LNCaP clone FGC (cell line): ENCODE measurements at regions not wholly inside any gene's neighbourhood (a gene's known extent, or its start where the extent isn't known, plus 50 kb on each side); places are given as distances from the start of the nearest gene placed in this dataset.

Experiments
- DNase-seq: peaks from one replicate; pipeline ENCODE4 v3.0.0-alpha.2; 2011; ENCODE audit warnings: low read depth
- H3K4me3 ChIP-seq: 2 replicates; pipeline ENCODE4 v1.5.1; 2011; ENCODE audit warnings: mild to moderate bottlenecking, low read depth, low read length, control low read depth
- TF ChIP-seq, protein P1 (sequence below): IDR thresholded peaks from 2 replicates; pipeline ENCODE4 v1.5.1; 2012; ENCODE audit warnings: mild to moderate bottlenecking; ENCODE audit not compliant: control insufficient read depth, insufficient read depth; ENCODE audit errors: extremely low read depth

DNA sequence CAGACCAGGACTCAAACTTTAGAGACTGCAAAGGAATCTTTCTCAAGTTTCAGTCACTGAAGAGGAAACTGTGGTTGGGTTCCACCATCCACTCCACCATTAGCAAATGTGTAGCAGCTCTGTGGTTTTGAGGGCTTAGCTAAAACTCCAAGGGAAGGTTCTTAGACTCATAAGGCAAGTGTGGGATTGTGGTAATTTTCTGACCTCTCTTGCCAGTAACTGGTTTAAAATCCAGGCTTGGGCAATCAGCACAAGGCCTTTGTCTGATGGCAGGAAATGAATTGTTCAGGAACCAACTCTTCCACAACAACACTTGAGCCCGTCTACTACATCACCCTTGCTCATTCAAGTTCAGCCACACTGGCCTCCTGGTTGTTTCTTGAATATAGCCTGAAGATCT lies 68.6 kb upstream of the FBXL4 start:
- no peak overlapping the region for H3K4me3 ChIP-seq
- DNase-seq: no peak
- TF ChIP-seq, protein P1, sequence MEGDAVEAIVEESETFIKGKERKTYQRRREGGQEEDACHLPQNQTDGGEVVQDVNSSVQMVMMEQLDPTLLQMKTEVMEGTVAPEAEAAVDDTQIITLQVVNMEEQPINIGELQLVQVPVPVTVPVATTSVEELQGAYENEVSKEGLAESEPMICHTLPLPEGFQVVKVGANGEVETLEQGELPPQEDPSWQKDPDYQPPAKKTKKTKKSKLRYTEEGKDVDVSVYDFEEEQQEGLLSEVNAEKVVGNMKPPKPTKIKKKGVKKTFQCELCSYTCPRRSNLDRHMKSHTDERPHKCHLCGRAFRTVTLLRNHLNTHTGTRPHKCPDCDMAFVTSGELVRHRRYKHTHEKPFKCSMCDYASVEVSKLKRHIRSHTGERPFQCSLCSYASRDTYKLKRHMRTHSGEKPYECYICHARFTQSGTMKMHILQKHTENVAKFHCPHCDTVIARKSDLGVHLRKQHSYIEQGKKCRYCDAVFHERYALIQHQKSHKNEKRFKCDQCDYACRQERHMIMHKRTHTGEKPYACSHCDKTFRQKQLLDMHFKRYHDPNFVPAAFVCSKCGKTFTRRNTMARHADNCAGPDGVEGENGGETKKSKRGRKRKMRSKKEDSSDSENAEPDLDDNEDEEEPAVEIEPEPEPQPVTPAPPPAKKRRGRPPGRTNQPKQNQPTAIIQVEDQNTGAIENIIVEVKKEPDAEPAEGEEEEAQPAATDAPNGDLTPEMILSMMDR: no peak

DNA sequence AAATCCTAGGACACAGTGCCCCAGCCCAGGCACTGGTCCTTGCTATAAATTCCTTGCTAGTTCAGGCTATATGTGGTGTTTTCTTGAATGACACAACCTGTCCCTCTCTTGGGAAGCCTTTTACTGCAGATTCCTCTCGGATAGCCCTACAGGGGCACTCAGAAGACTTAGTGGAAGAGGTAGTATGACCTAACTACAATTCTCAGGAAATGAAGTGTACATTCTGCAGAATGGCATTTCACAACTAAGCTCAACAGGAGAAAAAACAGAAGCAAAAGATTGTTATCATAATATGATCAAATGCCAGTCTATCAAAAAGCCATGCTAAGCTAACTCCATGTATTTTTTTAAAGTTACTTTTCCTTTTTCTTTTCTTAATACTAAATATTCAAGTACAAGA lies 66.3 kb upstream of the FBXL4 start:
- TF ChIP-seq, protein P1: no peak
- H3K4me3 ChIP-seq: no peak overlapping the region
- DNase-seq: no peak

DNA sequence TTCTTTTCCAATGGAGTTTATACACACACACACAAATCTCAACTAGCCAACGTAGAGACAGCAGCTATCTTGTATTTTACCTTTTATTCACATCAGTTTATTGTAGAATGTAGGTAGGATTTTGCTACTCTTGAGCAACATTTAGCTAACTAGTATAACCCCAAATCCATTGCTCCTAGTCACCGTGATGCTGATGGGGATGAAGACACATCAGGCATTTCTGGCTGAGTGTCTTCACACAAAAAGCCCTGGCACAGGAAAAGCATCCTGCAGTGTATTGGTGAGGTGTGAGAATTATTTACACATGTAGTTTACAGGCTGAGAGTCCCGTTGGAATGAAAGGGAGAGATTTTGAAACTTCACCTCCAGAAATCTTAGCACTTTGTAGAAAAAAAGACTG lies 65.9 kb upstream of the FBXL4 start:
- H3K4me3 ChIP-seq: no peak overlapping the region
- TF ChIP-seq, protein P1: no peak
- DNase-seq: no peak

DNA sequence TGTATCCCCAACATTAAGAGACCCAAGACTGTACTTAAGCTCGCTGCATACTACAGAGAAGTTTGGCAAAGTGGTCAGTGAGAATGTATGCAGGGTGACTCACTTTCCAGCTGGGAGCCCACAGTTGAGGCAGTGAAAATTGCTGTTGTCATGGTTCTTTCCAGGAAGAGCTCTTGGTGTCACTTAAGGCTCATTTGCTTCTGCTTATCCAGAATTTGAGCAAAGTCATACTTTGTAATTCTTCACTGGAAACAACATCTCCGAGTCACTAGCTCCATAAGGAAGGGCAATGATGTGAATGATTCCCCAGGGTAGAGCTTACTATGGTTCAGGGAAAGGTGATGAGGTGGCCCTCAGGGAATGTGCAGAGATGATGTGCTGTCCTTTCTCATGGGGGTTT lies 65.4 kb upstream of the FBXL4 start:
- no peak for DNase-seq
- no peak overlapping the region for H3K4me3 ChIP-seq
- TF ChIP-seq, protein P1: no peak

DNA sequence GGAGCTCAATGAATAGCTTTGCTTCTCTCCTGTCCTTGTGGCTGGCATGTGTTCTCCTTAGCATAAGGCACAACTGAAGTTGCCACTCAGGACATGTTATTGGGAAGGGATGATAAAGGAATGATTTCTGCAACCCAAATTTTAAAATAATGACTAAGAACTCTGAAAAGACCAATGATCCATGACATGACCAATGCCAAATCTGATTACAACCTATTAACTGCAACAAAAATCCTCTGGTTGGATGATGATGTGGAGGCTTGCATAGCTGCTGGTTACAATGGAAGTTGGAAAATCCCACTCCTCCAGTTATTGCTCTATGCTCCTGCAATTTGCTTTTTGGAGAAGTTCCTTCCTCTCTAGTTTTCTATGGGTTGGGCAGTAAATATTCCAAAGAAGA lies 63.4 kb upstream of the FBXL4 start:
- no peak overlapping the region for H3K4me3 ChIP-seq
- TF ChIP-seq, protein P1: no peak
- DNase-seq: no peak

DNA sequence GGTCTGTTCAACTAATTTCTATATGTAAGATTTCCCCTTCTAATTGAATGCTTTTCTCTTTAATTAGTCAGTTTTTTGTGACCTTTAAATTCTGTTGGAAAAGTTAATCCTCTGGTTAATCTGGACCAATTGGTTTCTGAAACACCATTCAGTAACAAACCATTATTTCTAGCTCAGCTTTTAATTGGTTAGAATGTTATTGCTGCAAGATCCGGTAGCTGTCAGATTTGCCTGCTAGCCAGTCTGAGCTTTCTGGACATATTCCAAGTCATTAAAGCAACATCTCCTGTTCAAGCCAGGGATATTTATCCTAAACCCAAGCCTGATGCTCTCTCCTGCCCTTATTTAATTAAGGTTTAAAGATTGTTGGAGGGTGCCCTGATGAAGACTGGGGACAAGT lies 55.1 kb upstream of the FBXL4 start:
- no peak for DNase-seq
- TF ChIP-seq, protein P1: no peak

DNA sequence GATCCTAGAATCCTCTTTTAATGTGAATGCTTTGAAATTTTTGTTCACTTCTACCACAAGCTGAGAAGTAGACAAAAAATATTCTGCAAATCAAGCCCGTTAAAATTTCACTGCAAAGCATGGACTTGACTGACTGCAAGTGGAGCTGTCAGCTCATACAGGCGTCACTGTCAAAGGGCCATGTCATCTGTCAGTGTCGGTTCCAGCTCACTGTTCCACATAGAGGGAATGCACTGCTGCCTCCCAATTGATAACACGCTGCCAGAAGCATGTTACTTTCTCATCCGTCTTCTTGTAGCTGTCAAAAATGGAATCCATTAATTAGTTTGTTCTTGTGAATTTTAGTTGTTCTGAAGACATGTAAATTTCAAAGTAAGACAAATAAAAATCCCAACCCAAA lies 50.4 kb upstream of the FBXL4 start:
- no peak for DNase-seq
- TF ChIP-seq, protein P1: no peak
- no peak overlapping the region for H3K4me3 ChIP-seq

More for the DNA sequence above, 55.1 kb upstream of the FBXL4 start:
- H3K4me3 ChIP-seq: no peak overlapping the region
